ENCODE measurements at regions not wholly inside any gene's neighbourhood (a gene's known extent, or its start where the extent isn't known, plus 50 kb on each side); places are given as distances from the start of the nearest gene placed in this dataset.
A peak's percentile ranks its signal among the peaks of the same experiment; 100 is the strongest.

DNA sequence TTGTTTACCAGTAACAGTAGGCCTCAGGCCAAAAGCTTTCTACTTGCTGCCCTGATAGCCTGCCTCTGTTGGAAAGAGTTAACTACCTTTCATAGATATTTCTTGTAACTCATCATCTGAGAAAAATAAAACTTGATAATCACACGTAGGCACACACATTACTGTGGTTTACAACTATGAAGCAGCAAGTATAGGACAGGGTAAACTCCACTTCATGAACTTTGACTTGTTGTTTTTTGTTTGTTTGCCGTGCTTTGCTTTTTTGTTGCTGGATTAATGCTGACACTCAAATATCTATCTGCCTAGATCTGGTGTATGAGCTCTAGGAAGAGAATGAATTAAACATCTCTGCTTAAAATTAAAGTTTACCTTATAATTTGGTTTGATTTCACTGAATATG is 924.7 kb upstream of the ADGRL2 start:
- no peak for DNase-seq (ENCODE audit: low read depth)
- H3K4me3 ChIP-seq (ENCODE audit: low read length), result no peak overlapping the region
- TF ChIP-seq, protein P1, sequence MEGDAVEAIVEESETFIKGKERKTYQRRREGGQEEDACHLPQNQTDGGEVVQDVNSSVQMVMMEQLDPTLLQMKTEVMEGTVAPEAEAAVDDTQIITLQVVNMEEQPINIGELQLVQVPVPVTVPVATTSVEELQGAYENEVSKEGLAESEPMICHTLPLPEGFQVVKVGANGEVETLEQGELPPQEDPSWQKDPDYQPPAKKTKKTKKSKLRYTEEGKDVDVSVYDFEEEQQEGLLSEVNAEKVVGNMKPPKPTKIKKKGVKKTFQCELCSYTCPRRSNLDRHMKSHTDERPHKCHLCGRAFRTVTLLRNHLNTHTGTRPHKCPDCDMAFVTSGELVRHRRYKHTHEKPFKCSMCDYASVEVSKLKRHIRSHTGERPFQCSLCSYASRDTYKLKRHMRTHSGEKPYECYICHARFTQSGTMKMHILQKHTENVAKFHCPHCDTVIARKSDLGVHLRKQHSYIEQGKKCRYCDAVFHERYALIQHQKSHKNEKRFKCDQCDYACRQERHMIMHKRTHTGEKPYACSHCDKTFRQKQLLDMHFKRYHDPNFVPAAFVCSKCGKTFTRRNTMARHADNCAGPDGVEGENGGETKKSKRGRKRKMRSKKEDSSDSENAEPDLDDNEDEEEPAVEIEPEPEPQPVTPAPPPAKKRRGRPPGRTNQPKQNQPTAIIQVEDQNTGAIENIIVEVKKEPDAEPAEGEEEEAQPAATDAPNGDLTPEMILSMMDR (conservative IDR thresholded peaks at IDR 0.05; ENCODE audit: low read depth, low read length), result no peak

DNA sequence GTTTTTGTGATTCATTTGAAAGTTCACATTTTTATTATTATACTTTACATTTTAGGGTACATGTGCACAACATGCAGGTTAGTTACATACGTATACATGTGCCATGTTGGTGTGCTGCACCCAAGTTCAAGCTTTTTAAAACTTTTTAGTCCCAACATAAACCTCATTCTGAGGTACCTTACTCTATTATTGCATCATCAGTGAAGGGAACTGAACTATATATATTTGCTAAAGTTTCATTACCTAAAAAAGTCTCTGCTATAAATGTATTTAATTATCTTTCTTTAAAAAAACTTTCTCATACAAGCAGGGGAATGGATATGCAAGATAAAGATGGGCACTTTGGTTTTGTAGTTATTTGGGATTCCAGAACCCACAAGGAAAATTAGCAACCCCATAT is 931.4 kb upstream of the ADGRL2 start:
- DNase-seq (ENCODE audit: low read depth), result no peak
- no peak overlapping the region for H3K4me3 ChIP-seq (ENCODE audit: low read length)
- TF ChIP-seq, protein P1 (conservative IDR thresholded peaks at IDR 0.05; ENCODE audit: low read depth, low read length), result no peak

DNA sequence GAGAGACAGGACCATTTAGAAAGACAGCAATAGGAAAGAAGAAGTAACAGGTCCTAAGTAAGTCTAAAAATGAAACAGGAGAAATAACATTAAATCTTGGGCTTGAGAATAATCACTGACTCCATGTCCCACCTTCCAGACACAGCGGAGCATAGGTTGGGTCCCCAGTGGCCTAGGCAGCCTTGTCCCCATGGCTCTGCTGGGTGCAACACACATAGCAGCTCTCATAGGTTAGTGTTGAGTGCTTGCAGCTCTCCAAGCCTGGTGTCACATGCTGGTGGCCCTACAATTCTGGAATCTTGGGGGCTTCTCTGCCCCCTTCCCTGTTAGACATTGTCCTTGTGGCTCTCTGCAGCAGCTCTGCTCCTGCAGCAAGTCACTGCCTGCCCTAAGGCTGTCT is 952.8 kb upstream of the ADGRL2 start:
- DNase-seq (ENCODE audit: low read depth), result no peak
- no peak overlapping the region for H3K4me3 ChIP-seq (ENCODE audit: low read length)
- TF ChIP-seq, protein P1 (conservative IDR thresholded peaks at IDR 0.05; ENCODE audit: low read depth, low read length), result no peak

DNA sequence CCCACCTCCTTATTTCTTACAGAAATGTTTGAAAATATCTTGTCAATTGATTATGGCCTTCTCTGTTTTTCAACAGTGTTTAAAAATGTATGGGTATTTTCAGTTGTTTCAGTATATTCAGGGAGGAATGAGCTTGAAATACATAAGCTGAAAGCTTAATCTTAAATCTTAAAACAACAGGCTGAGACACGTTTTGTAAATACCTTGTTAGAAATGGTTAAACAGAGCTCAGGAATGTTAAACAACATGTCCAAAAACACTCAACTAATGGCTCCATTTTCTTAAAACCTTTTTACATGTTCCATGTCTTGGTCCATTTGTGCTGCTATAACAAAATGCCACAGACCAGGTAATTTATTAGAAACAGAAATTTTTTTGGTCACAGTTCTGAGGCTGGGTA is 953.8 kb upstream of the ADGRL2 start:
- TF ChIP-seq, protein P1 (conservative IDR thresholded peaks at IDR 0.05; ENCODE audit: low read depth, low read length), result no peak
- DNase-seq (ENCODE audit: low read depth), result peak; percentile 6
- H3K4me3 ChIP-seq (ENCODE audit: low read length), result no peak overlapping the region

DNA sequence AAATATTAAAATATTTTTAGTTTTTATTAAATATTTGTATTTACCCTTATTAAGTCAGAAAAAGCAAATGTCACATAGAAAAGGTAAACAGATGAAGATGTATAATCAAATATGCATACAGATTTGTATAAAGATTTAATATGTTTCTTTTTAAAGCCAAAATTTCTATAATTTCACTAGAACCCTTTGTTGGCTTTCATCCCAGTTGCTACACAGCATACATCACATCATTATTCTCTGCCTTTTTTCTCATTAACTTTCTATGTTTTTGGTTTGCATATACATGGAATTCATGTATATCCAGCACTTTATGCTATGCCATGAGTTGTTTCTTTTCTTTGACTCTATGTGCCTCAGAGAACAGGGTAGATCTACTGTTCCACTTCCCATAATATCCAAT is 957.9 kb upstream of the ADGRL2 start:
- no peak overlapping the region for H3K4me3 ChIP-seq (ENCODE audit: low read length)
- TF ChIP-seq, protein P1 (conservative IDR thresholded peaks at IDR 0.05; ENCODE audit: low read depth, low read length), result no peak
- DNase-seq (ENCODE audit: low read depth), result no peak

DNA sequence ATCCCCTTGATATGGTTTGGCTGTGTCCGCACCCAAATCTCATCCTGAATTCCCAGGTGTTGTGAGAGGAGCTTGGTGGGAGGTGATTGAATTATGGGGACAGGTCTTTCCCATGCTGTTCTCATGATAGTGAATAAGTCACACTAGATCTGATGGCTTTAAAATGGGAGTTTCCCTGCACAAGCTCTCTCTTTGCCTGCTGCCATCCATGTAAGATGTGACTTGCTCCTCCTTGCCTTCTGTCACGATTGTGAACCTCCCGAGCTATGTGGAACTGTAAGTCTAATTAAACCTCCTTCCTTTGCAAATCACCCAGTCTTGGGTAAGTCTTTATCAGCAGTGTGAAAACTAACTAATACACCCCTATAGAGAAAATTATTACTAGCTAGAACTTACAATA is 959.5 kb upstream of the ADGRL2 start:
- TF ChIP-seq, protein P1 (conservative IDR thresholded peaks at IDR 0.05; ENCODE audit: low read depth, low read length), result no peak
- no peak for DNase-seq (ENCODE audit: low read depth)
- H3K4me3 ChIP-seq (ENCODE audit: low read length), result no peak overlapping the region

DNA sequence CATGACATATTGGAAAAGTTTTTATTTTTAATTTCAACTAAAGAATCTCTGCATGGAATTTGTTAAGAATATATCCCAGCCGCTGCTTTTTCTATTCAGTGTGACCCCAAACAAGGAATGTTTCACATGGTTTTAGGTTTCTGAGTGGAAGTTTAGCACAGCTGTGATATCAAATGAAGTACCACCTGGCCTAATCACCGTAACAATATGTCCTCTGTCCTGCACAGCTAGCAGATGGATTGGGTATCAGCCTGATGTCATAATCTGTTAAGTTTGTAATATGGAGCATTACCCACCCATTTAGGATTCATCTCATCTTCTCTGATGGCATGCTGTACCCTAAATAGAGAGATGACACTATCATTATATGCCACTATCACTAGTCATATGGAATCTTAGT is 963.7 kb upstream of the ADGRL2 start:
- H3K4me3 ChIP-seq (ENCODE audit: low read length), result no peak overlapping the region
- DNase-seq (ENCODE audit: low read depth), result no peak
- TF ChIP-seq, protein P1 (conservative IDR thresholded peaks at IDR 0.05; ENCODE audit: low read depth, low read length), result no peak
